Loucy (cell line): ENCODE measurements at regions not wholly inside any gene's neighbourhood (a gene's known extent, or its start where the extent isn't known, plus 50 kb on each side); places are given as distances from the start of the nearest gene placed in this dataset.

ENCODE experiments used
- H2AFZ ChIP-seq: fragments of 200-600 bp; sonication (generic); 2 replicates; pipeline ENCODE4 v1.6.0; 2016; ENCODE audit warnings: antibody characterized with exemption, mild to moderate bottlenecking, low read length, moderate library complexity
- H3F3A ChIP-seq: fragments of 200-600 bp; 2 replicates; pipeline ENCODE4 v1.6.0; 2016; ENCODE audit warnings: antibody characterized with exemption, low read depth, mild to moderate bottlenecking
- H3K27me3 ChIP-seq: fragments of 200-600 bp; sonication (generic); 2 replicates; pipeline ENCODE4 v1.6.1; 2014; ENCODE audit warnings: low read length, mild to moderate bottlenecking; ENCODE audit not compliant: insufficient read depth, poor library complexity, severe bottlenecking
- H3K36me3 ChIP-seq: fragments of 200-600 bp; sonication (generic); 2 replicates; pipeline ENCODE4 v1.6.1; 2016; ENCODE audit warnings: low read length; ENCODE audit not compliant: insufficient read depth
- H3K4me1 ChIP-seq: fragments of 200-600 bp; sonication (generic); 2 replicates; pipeline ENCODE4 v1.5.1; 2014; ENCODE audit warnings: low read length, mild to moderate bottlenecking; ENCODE audit not compliant: insufficient read depth, poor library complexity, severe bottlenecking
- H3K4me2 ChIP-seq: fragments of 200-600 bp; sonication (generic); 2 replicates; pipeline ENCODE4 v1.6.0; 2014; ENCODE audit warnings: antibody characterized with exemption, low read length, low read depth, mild to moderate bottlenecking; ENCODE audit not compliant: poor library complexity, severe bottlenecking
- H3K4me3 ChIP-seq: fragments of 200-600 bp; sonication (generic); 2 replicates; pipeline ENCODE4 v1.5.1; 2014; ENCODE audit warnings: low read length, mild to moderate bottlenecking, mixed read lengths; ENCODE audit not compliant: poor library complexity, severe bottlenecking
- H3K79me2 ChIP-seq: fragments of 200-600 bp; sonication (generic); 2 replicates; pipeline ENCODE4 v1.6.1; 2014; ENCODE audit warnings: low read length; ENCODE audit not compliant: insufficient read depth
- H3K9ac ChIP-seq: fragments of 200-600 bp; sonication (generic); 2 replicates; pipeline ENCODE4 v1.6.0; 2014; ENCODE audit warnings: mild to moderate bottlenecking, low read depth, low read length, moderate library complexity; ENCODE audit not compliant: poor library complexity, severe bottlenecking
- H3K9me2 ChIP-seq: fragments of 200-600 bp; sonication (generic); replicated peaks from 2 replicates; pipeline ENCODE4 v1.6.1; 2016; ENCODE audit warnings: low read depth, low read length, mixed read lengths
- H3K9me3 ChIP-seq: fragments of 200-600 bp; sonication (generic); 2 replicates; pipeline ENCODE4 v1.6.1; 2014; ENCODE audit warnings: mild to moderate bottlenecking, antibody characterized with exemption, low read length, low read depth; ENCODE audit not compliant: insufficient read depth
- H4K20me1 ChIP-seq: fragments of 200-600 bp; sonication (generic); 2 replicates; pipeline ENCODE4 v1.6.0; 2014; ENCODE audit warnings: antibody characterized with exemption, low read length, mild to moderate bottlenecking; ENCODE audit not compliant: insufficient read depth, poor library complexity, severe bottlenecking
- EZH2phosphoT487 ChIP-seq: fragments of 200-600 bp; IDR thresholded peaks from 2 replicates; pipeline ENCODE4 v1.6.1; 2018; ENCODE audit warnings: antibody characterized with exemption, mild to moderate bottlenecking, moderate library complexity, borderline replicate concordance
- TF ChIP-seq, protein P1 (sequence below): fragments of 200-600 bp; sonication (generic); conservative IDR thresholded peaks from 2 replicates; pipeline ENCODE4 v1.5.1; 2014; ENCODE audit warnings: mild to moderate bottlenecking, antibody characterized with exemption, low read length

- H3K4me2 ChIP-seq: no peak overlapping the region
- H3K9me3 ChIP-seq: no peaks in the 10 kb centered on the region
- no peaks in the 10 kb centered on the region for H3K79me2 ChIP-seq
Observed at GRCh38 chr2:103810875-103811274, 1043.0 kb upstream of the POU3F3 start.

DNA sequence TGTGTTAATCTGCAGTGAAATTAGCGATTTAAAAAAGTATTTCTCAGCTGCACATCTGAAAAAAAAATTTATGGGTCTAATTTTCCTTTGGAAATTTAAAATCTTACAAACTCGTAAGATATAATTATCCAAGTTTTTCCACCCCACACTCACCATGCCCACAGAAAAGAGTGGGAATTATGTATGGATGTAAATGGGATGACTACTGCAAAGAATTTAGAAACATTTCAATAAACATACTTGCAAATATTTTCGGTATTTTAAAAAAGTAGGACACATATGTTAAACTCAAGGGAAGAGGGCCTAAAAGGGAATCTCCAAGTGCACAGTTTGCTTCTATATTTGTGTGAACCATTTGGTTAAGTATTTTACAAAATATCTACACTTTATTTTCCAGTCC, 1039.9 kb upstream of the POU3F3 start:
- H4K20me1 ChIP-seq: no peaks in the 10 kb centered on the region
- H3K4me2 ChIP-seq: no peak overlapping the region
- TF ChIP-seq EZH2phosphoT487: no peak
- TF ChIP-seq, protein P1, sequence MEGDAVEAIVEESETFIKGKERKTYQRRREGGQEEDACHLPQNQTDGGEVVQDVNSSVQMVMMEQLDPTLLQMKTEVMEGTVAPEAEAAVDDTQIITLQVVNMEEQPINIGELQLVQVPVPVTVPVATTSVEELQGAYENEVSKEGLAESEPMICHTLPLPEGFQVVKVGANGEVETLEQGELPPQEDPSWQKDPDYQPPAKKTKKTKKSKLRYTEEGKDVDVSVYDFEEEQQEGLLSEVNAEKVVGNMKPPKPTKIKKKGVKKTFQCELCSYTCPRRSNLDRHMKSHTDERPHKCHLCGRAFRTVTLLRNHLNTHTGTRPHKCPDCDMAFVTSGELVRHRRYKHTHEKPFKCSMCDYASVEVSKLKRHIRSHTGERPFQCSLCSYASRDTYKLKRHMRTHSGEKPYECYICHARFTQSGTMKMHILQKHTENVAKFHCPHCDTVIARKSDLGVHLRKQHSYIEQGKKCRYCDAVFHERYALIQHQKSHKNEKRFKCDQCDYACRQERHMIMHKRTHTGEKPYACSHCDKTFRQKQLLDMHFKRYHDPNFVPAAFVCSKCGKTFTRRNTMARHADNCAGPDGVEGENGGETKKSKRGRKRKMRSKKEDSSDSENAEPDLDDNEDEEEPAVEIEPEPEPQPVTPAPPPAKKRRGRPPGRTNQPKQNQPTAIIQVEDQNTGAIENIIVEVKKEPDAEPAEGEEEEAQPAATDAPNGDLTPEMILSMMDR: no peak

More at GRCh38 chr2:103810875-103811274, 1043.0 kb upstream of the POU3F3 start:
- Histone ChIP-seq H3K9me2 (no peaks in the 10 kb centered on the region), H3K4me1 (no peaks in the 10 kb centered on the region), H4K20me1 (no peaks in the 10 kb centered on the region), H3K27me3 (no peaks in the 10 kb centered on the region), H3K9ac (no peak overlapping the region), H3F3A (no peaks in the 10 kb centered on the region), H3K4me3 (no peak overlapping the region), H3K36me3 (no peaks in the 10 kb centered on the region), H2AFZ (no peak overlapping the region)
- no peak for TF ChIP-seq EZH2phosphoT487
- TF ChIP-seq, protein P1: no peak

DNA sequence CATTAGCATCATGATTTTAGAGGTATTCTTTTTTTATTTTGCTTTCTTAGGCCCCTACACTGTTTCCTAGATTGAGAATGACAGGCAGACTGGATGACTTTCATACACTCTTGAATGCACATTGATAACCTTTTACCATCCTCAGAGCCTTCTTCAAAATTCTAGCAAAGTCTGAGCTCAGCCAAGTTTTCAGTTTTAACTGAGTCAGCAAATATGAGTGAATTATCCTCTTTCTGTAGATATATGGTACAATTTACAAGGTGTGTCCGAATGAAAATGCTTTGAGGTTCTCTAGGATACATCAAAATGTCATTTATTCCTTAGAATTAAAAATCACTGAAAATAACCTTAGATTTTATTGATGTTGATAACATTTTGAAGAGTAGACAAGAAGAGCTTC, 1038.2 kb upstream of the POU3F3 start:
- Histone ChIP-seq H3K9me2 (no peaks in the 10 kb centered on the region), H3K27me3 (no peaks in the 10 kb centered on the region), H3K4me3 (no peak overlapping the region), H3K9me3 (no peaks in the 10 kb centered on the region), H3F3A (no peaks in the 10 kb centered on the region), H3K9ac (no peak overlapping the region), H3K4me1 (no peaks in the 10 kb centered on the region), H3K36me3 (no peaks in the 10 kb centered on the region), H4K20me1 (no peaks in the 10 kb centered on the region), H3K4me2 (no peak overlapping the region), H3K79me2 (no peaks in the 10 kb centered on the region), H2AFZ (no peak overlapping the region)
- no peak for TF ChIP-seq EZH2phosphoT487
- TF ChIP-seq, protein P1: no peak

More for the DNA sequence above, 1039.9 kb upstream of the POU3F3 start:
- Histone ChIP-seq H3F3A (no peaks in the 10 kb centered on the region), H3K9me3 (no peaks in the 10 kb centered on the region), H3K4me3 (no peak overlapping the region), H3K27me3 (no peaks in the 10 kb centered on the region), H3K79me2 (no peaks in the 10 kb centered on the region), H2AFZ (no peak overlapping the region), H3K9ac (no peak overlapping the region), H3K36me3 (no peaks in the 10 kb centered on the region), H3K4me1 (no peaks in the 10 kb centered on the region), H3K9me2 (no peaks in the 10 kb centered on the region)
